ENCODE measurements at regions not wholly inside any gene's neighbourhood (a gene's known extent, or its start where the extent isn't known, plus 50 kb on each side); places are given as distances from the start of the nearest gene placed in this dataset.
A peak's percentile ranks its signal among the peaks of the same experiment; 100 is the strongest.

DNA sequence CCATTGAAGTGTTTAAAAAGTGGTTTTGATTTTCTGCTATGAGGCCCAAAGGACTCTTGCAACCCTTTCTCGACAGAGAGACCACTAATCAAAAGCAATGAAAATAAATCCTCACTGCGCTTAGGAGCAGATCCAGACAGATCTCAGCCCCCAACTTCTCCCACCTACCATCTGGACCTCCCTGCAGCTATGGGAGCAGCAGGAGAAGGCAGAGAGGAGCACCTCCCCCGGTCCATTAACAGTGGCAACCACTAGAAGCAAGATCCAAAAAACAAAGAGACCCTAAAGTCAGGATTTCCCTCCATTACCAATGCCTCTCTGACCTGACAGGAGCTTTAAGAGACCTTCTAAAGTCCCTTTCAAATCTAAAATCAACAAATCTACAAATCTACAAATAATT, 99.0 kb upstream of the LSM8 start:
- no peak for DNase-seq

GRCh38 chr7:118087126-118087525, 96.8 kb upstream of the LSM8 start:
- DNase-seq = no peak

DNA sequence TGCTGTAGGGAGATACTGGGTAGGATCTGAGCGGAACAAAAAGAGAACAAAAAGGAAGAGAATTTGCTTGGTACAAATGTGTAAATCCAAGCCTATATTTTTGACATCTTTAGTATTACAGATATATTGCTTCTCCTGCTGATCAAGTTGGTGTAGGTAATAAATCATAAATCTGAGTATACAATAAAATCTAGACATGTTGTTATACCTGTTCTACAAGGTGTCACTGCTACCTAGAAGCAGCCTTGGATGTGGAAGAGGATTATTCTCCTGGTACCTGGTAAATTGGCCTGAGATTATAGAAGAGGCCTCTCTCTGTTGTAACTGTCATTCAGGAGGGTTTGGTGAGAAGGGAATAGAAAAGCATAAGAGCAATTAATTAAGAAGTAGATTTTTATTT, 89.9 kb upstream of the LSM8 start:
- DNase-seq = no peak

DNA sequence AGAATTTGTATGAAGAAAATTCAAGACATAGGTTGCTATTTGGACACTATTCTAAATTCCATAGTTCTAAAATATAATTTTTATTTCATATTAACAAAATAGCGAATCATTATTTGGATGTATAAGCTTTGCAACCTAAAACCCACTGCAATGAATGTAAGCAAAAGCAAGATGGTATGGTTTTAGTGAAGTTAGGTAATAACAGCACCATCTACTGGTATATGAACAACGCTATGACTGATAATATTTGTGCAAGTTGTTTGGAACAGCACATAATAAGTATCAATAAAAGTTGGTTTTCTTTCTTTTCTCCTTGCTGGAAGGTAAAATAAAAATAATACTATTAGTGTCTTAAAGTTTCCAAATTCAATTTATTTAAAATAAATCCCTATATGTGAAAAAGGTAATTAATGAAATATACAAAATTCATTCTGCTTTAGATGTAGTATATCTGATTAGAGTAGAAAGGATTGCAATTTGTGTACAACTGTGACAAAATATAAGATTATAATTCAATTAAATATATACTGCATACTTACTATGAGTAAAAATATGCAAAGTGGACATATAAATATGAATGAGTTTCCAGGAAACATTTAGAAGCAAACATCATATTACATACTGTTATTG, 79.0 kb upstream of the LSM8 start:
- peak; percentile 61 for DNase-seq

GRCh38 chr7:118109607-118110006, 74.4 kb upstream of the LSM8 start:
- no peak for DNase-seq

DNA sequence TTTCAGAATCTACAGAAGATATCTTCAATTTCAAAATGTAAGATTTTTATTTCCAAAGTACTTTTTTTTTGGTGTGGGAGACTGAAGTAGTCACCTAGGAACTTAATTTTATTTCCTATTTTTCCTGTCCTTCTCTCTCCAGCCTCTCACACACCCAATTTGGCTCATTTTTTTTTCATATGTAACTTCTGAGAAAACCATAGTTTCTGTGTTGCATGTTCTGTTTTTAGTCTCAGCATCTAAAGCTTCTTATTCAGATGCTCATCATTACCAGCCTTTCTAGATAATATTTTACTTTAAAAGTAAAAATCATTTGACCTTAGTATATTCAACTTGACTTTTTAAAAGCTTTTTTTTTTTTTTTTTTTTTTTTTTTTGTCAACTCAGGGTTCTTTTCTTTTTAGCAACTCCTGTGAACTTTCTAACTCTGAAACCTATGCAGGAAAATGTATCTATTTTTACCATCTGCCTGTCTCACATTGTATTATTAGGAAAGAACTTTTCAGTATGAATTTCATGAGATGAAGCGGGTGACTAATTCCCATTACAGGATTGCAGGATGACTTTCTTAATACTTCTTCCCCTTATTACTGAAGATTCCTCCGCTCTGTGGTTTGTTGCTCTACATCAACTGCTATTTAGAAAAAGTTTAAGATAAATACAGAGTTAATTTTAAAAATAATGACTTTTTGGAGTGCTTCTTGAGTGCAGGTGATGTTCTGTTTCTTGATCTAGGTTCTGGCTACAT, 73.6 kb upstream of the LSM8 start:
- DNase-seq = no peak

GRCh38 chr7:118111347-118111746, 72.6 kb upstream of the LSM8 start:
- DNase-seq = no peak

DNA sequence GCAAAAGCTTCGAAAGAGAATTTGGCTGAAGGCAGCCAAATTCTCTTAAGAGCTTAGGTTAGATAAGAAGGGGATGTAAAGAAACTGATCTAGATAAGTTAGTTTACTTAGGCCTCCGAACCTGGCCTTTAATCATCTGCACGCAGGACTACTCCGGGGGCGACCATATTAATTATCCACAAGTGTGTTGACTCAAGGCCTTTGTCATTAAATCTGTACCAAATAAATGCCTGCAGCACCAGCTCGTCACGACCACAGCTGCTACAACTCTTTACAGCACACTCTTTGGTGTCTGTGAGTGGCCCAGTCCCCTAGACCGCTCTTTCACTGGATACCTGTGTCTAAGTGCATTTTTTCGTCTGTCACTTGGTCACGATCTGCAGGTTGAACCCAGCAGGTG, 69.8 kb upstream of the LSM8 start:
- no peak for DNase-seq

DNA sequence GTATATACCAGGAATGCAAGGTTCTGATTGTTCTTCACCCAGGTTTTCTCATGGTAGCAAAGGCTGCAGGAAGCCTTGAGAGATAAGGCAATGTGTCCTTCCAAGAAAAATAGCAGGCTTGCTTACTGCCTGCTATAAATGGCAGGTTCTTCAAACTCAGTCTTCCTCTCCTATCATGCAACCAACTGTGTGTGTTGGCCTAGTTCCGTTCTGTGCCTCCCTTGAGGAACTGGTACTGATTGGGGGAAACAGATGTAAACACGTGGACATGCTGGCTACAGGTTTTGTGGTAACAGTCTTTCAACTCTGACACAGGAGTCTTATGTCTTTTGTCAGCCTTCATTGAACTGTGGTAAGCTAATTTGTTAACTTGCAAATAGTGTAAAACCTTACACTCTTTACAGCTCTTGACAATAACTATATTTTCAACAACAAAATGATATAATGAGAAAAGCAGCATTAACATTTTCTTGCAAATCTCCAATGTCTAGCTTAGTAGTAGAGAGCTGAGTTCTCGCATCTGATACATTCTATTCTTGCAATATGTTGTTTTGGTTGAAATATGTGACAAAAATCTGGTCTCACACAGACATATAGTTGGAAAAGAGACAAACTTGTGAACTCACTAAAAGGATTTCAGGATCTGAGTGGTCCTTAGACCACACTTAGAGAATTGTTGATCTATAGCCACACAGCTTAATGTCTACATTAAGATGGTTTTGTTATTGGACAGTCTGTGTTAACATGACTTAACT, 54.7 kb upstream of the LSM8 start:
- DNase-seq = no peak

- no peak for DNase-seq
These were observed 51.2 kb upstream of the LSM8 start for GRCh38 chr7:118132764-118133163.

Data from hematopoietic multipotent progenitor cell treated with erythropoietin and hydrocortisone succinate and interleukin-3 and kit ligand, for 8 days (in vitro differentiated cells).